GM19463 (cell line): ENCODE measurements at regions not wholly inside any gene's neighbourhood (a gene's known extent, or its start where the extent isn't known, plus 50 kb on each side); places are given as distances from the start of the nearest gene placed in this dataset.
A peak's percentile ranks its signal among the peaks of the same experiment; 100 is the strongest.

Source experiments
- ATAC-seq: cut with Tn5 transposase; IDR thresholded peaks from one replicate; pipeline ENCODE4 v1.9.1; 2021; ENCODE audit warnings: mild to moderate bottlenecking, moderate library complexity; ENCODE audit not compliant: unreplicated experiment

DNA sequence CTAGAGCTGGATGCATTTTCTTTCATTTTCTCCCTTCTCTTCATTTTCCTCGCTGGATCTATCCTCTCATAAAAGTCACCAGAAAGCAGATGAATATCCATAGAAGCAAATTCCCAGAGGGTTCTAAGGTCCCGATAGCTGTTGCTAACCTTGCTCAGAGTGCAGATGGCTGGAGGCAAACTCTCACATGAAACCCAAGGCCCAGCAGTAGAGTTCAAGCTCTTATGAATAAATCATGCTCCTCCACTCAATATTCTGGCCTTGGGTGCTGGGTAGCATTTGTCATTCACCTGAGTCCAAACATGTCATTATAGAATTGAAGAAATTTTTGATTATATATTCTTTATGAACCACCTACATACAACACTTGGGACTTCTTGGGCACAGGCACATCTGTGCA is 539.7 kb upstream of the MARCKS start:
- no peak for ATAC-seq

DNA sequence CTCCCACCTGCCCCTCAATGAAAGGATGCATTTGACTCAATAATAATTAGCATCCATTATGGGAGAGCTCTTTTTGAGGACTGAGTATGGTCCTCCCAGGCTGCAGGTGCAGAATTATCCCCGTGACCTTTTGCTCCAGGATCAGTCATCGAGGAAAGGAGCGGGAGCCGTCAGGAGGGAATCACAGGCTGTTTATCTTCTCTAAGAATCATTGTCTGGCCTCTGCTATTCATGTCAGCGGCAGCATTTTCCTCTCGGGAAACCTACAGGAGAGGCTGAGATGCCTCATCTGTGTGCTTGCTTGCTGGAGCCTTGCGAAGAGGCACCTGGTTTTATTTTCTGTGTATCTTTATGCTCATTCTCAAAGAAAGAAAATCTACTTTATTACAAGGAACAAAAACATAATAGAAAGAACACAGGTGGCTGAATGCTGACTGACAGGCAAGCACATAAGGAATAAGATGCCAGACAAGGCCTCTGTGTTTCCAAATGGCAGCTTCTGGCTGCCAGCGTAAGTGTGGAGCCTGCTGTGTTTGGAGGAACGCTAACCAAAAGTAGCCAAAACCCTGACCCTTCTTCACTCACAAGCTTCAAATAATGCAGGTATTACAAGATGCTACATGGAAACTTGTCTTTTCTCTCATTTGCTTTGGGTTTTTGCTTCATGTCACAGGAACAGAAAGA is 539.1 kb upstream of the MARCKS start:
- ATAC-seq, result no peak

DNA sequence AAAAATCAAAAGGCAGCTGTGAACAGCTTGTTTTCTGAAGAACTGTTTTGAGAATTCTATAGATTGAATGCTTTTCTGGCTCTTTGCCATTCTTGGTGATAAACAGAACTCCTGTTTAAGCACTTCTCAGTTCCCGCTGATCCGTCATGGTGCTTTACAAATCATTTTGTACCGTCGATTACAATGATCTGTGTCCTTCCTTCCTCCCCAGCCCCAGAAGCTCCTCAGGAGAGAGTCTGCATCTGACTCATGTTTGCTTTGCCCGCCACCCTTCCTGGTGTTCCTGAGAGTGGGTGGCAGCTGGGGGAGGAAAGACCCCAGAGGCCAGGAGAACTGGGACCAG is 538.6 kb upstream of the MARCKS start:
- no peak for ATAC-seq

- no peak for ATAC-seq
Observed at GRCh38 chr6:113320653-113321052, 536.5 kb upstream of the MARCKS start.

DNA sequence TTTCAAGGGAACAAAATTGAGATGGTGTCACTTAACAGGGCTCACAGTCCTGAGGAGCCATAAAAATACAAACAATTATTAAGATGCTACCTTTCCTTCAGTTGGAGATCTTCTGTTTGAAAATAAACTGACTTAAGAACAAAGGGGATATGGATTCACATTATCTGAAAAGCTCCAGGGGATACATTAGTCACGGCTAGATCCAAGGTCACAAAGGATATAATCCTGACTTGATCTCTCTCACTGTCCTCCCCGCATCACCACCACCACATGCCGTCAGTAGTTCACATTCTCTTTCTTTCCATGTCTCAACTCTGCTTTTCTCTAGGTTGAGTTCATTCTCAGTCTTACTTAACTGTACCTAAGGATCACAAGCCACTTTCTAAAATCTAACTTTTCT is 530.4 kb upstream of the MARCKS start:
- ATAC-seq, result no peak

GRCh38 chr6:113328886-113329381 is 528.2 kb upstream of the MARCKS start:
- ATAC-seq, result no peak

- no peak for ATAC-seq
Observed at GRCh38 chr6:113329942-113330635, 527.1 kb upstream of the MARCKS start.

GRCh38 chr6:113330636-113330946 is 526.6 kb upstream of the MARCKS start:
- no peak for ATAC-seq

GRCh38 chr6:113331021-113331420 is 526.1 kb upstream of the MARCKS start:
- ATAC-seq, result no peak

DNA sequence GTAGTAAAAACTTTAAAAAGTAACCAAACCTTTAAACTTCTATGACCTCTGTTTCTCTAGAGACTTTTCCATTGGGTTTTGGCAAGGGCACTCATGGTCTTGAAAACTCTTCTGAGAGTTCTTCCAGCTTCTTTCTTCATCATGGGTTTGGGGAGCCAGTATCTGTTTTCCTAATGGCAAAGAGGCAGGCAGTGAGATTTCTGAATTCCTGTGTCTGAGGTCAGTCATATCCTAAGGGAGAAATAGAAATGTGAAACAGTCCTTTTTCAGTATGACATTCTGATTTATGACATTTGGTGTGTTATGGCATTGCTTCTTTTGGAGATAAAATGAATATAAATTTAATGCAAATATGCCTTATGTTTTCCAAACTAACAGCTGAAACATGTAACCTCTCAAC is 518.5 kb upstream of the MARCKS start:
- no peak for ATAC-seq

DNA sequence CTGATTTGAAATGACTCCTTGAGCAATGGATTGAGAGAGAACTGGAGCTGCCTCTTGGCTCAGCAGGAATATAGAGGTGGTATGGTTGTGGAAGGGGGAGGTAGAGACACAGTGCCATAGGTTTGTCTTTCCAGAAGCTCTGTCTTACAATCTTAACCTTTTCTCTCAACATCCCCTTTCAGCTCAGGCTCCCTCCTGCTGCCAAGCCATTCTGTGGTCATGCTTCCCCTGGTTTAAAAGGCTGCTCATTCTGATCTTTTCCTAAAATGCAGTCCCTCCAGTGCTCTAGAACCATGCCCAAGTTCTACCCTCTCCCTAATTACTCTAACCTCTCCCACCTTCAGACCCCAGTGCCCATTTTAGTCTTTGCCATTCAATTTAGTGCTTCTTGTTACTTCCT is 517.9 kb upstream of the MARCKS start:
- ATAC-seq, result no peak

DNA sequence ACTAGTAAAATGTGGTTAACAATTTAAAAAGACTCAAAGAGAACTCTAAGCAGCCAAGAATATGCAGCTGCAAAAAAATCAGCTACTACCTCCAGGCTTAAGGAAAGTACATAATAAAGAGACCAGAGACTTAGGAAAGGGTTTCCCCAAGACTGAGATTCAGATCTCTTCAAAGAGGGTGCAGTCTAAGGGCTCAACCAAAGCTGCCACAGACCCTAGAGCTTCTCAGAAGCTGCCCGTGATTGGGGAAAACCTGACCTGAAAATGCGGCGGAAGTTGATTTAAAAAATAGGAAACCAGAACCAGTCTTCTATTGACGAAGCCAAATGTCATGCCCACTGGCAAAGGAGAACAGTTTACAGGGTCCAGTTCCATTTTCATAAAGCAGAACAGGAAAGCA is 516.8 kb upstream of the MARCKS start:
- ATAC-seq, result no peak

DNA sequence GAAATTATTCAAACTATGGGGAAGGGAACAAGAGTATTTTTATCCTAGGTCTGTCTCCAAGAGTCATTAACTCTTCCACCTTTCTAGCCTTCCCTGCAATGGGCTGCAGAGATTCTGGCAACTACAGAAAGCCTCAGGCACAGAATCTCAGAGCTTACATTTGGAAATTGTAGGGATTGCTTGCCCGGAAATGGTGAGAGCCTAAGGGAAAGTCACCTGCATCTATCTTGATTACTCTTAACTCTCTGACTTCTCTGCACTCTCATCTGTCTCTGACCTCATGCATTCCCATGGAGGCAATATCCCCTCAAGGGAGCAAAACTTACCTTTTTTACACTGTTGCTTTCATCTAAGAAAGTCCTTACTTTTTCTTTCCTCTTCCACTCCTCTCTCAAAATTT is 513.2 kb upstream of the MARCKS start:
- no peak for ATAC-seq

- no peak for ATAC-seq
Observed at GRCh38 chr6:113344969-113345368, 512.2 kb upstream of the MARCKS start.

DNA sequence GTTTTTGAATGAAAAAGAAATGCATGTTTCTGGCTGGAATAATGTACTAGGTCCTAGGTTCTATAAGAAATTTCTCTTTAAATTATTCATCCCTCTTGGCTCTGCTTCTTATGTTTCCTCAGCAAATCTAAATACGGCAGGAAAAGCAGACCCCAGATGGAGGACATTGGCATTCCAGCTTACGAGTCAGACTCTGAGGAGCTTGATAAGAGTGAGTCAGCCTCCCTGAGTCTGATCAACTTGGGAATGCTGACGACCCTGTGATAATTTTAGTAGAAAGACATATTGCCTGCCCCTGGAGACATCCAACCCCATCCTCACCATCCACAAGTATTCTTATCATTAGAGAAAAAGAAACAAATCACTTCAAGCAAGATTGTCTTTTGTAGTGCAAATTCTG is 509.7 kb upstream of the MARCKS start:
- no peak for ATAC-seq

GRCh38 chr6:113350461-113350860 is 506.7 kb upstream of the MARCKS start:
- ATAC-seq, result no peak

- no peak for ATAC-seq
Observed at GRCh38 chr6:113351173-113351834, 505.8 kb upstream of the MARCKS start.

- ATAC-seq, result peak; percentile 48
Observed at GRCh38 chr6:113352029-113352801, 504.9 kb upstream of the MARCKS start.

- no peak for ATAC-seq
Observed at GRCh38 chr6:113352831-113353230, 504.3 kb upstream of the MARCKS start.

- no peak for ATAC-seq
Observed at GRCh38 chr6:113353392-113353791, 503.8 kb upstream of the MARCKS start.

DNA sequence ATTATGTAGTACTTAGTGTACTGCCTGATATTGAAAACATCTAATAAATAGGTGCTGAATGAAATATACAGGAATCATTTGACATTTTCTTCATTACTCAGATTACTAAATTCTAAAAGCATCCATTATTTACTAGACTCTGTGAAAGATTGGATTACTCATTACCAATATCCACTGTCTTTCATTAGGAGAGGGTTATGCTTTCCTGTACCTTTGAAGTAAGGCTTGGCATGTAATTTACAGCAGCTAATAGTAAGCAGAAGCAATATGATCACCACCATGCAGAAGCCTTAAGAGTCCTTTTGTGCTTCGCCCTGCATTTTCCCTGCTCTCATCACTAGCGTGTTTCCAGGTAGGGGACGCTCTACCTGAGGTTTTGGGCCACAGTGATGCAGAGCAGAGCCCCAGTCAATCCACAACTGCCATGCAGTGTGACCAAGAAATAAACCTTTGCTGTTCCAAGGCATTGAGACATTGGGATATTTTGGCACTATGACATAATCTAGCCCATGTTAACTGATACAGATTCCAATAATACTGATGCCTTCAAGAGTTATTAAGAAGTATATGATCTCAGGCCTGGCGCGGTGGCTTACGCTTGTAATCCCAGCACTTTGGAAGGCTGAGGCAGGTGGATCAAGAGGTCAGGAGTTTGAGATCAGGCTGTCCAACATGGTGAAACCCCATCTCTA is 502.8 kb upstream of the MARCKS start:
- no peak for ATAC-seq
